Endothelial cell of umbilical vein (primary cell): ENCODE measurements at regions not wholly inside any gene's neighbourhood (a gene's known extent, or its start where the extent isn't known, plus 50 kb on each side); places are given as distances from the start of the nearest gene placed in this dataset.
"Not testable (repeated sequence)": the region's sequence is repeated elsewhere in the genome, so short reads cannot be mapped to it uniquely, and the experiment has no call there.

Experiments used
- BruUV-seq: library from RNA; stranded (reverse); fragments of 400-500 nt; replicated peaks from 2 replicates; lab custom pipeline; 2021; lab: Mats Ljungman, UMichigan
- CTCF ChIA-PET: fragments of 300-600, 350-600 bp; sonication (Branson Sonifier 250); formaldehyde crosslinking; loops from one replicate; lab custom pipeline; 2021; ENCODE audit warnings: antibody characterized with exemption, inconsistent platforms; lab: Charles Lee
- POLR2A ChIA-PET: fragments of 300-600, 350-600 bp; sonication (Branson Sonifier 250); formaldehyde crosslinking; loops from one replicate; lab custom pipeline; 2021; ENCODE audit warnings: antibody characterized with exemption, inconsistent platforms; lab: Charles Lee
- DNase-seq: peaks from one replicate; pipeline ENCODE4 v3.0.0-alpha.2; 2011; ENCODE audit warnings: low read depth, low spot score
- FAIRE-seq: peaks from 2 replicates; lab custom pipeline; 2011; peaks lifted over from hg19 to GRCh38; lab: Jason Lieb, UNC
- H2AFZ ChIP-seq: 2 replicates; pipeline ENCODE4 v1.6.0; 2012; ENCODE audit warnings: low read depth, low read length, control low read depth, inconsistent platforms
- H3K27ac ChIP-seq: 2 replicates; pipeline ENCODE4 v1.5.1; 2011; ENCODE audit warnings: low read depth, mild to moderate bottlenecking, control low read depth, low read length, moderate library complexity; ENCODE audit not compliant: insufficient read depth
- H3K27me3 ChIP-seq, 2 experiments: 2 replicates each; pipeline versions ENCODE4 v1.6.0 to v1.6.1; 2011; ENCODE audit warnings: low read length in 2 of 2, mixed read lengths in 1 of 2; ENCODE audit not compliant: control insufficient read depth in 2 of 2, insufficient read depth in 2 of 2
- H3K36me3 ChIP-seq, 2 experiments: 2 replicates in 1 of 2; 3 replicates in 1 of 2; pipeline ENCODE4 v1.5.1; 2011; ENCODE audit warnings: low read length in 2 of 2, mild to moderate bottlenecking in 1 of 2, moderate library complexity in 1 of 2; ENCODE audit not compliant: control insufficient read depth in 2 of 2, insufficient read depth in 2 of 2; ENCODE audit errors: extremely low read depth in 1 of 2
- H3K4me1 ChIP-seq: 3 replicates; pipeline ENCODE4 v1.5.1; 2011; ENCODE audit warnings: mild to moderate bottlenecking, low read length; ENCODE audit not compliant: control insufficient read depth, insufficient read depth; ENCODE audit errors: extremely low read depth
- H3K4me2 ChIP-seq: 2 replicates; pipeline ENCODE4 v1.6.1; 2011; ENCODE audit warnings: low read length, control low read depth, mixed read lengths; ENCODE audit not compliant: insufficient read depth
- H3K4me3 ChIP-seq, 3 experiments: fragments of 200-600 bp in 1 of 3; sonication (generic), shearing (Covaris generic) in 1 of 3; replicated peaks in 1 of 3; 2 replicates each; pipeline ENCODE4 v1.5.1; 2011 to 2016; ENCODE audit warnings: control low read depth in 3 of 3, low read length in 3 of 3, mild to moderate bottlenecking in 2 of 3, inconsistent platforms in 1 of 3, low read depth in 1 of 3, moderate library complexity in 1 of 3; ENCODE audit not compliant: insufficient read depth in 1 of 3
- H3K79me2 ChIP-seq: 2 replicates; pipeline ENCODE4 v1.6.0; 2012; ENCODE audit warnings: low read length, inconsistent platforms; ENCODE audit not compliant: control insufficient read depth, insufficient read depth
- H3K9ac ChIP-seq: replicated peaks from 2 replicates; pipeline ENCODE3; 2011; ENCODE audit warnings: low read length, control low read depth; ENCODE audit not compliant: insufficient read depth; ENCODE audit errors: extremely low read depth
- H3K9me1 ChIP-seq: replicated peaks from 3 replicates; pipeline ENCODE4 v1.6.0; 2011; ENCODE audit warnings: mild to moderate bottlenecking, low read length; ENCODE audit not compliant: control insufficient read depth, insufficient read depth; ENCODE audit errors: extremely low read depth
- H3K9me3 ChIP-seq: replicated peaks from 2 replicates; pipeline ENCODE4 v1.5.1; 2012; ENCODE audit warnings: low read length, inconsistent platforms; ENCODE audit not compliant: control insufficient read depth, insufficient read depth
- H4K20me1 ChIP-seq: replicated peaks from 2 replicates; pipeline ENCODE3; 2011; ENCODE audit warnings: mild to moderate bottlenecking, low read length; ENCODE audit not compliant: control insufficient read depth, insufficient read depth; ENCODE audit errors: extremely low read depth
- EZH2 ChIP-seq: IDR thresholded peaks from 2 replicates; pipeline ENCODE4 v1.6.1; 2012; ENCODE audit warnings: borderline replicate concordance, low read depth, mild to moderate bottlenecking, moderate library complexity, low read length, inconsistent platforms; ENCODE audit not compliant: severe bottlenecking
- FOS ChIP-seq: IDR thresholded peaks from 2 replicates; pipeline ENCODE4 v1.6.1; 2011; ENCODE audit warnings: mild to moderate bottlenecking, low read length, moderate library complexity, borderline replicate concordance; ENCODE audit not compliant: insufficient read depth
- GATA2 ChIP-seq: IDR thresholded peaks from 2 replicates; pipeline ENCODE4 v1.7.0; 2011; ENCODE audit warnings: low read depth, mild to moderate bottlenecking, moderate library complexity, mixed read lengths, low read length; ENCODE audit not compliant: insufficient read length, insufficient read depth
- JUN ChIP-seq: IDR thresholded peaks from 2 replicates; pipeline ENCODE4 v1.6.1; 2011; ENCODE audit warnings: borderline replicate concordance, low read depth; ENCODE audit not compliant: insufficient read length, insufficient read depth
- POLR2A ChIP-seq: IDR thresholded peaks from 2 replicates; pipeline ENCODE4 v1.6.1; 2012; ENCODE audit warnings: low read depth, mild to moderate bottlenecking, control low read depth, low read length
- dilution Hi-C: fragments of 300-500 bp; cut with MboI; formaldehyde crosslinking; loops from one replicate; pipeline ENCODE4 v1.15.0; 2019; ENCODE audit warnings: low sequenced_read_pairs; ENCODE audit not compliant: extremely low pct_ligation_motif_present
- intact Hi-C: fragments of 100-400 bp; cut with micrococcal nuclease; formaldehyde crosslinking; loops from one replicate; pipeline ENCODE4 v1.10.0; 2022
- TF ChIP-seq, protein P1 (sequence below): IDR thresholded peaks from 2 replicates; pipeline ENCODE4 v1.6.1; 2011; ENCODE audit not compliant: insufficient read depth, insufficient read length

DNA sequence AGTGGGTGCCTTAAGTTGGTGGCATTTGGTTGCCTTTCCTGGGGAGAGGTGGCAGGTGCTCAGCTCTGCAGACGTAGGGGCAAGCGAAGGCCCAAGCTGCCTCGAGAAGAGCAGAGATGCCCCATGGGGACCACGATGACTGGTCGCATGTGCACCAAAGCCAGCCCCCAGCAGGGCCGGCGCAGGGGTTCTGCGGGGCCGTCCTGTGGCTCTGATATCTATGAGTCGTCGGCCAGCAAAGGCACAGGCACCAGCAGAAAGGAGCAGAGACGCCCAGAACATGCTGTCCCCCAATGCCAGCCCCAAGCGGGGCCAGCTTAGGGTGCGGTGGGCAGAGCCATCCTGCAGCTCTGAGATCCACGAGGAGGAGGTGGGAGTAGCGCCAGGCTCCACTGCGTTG is 1408.6 kb downstream of the FOXD4L5 start:
- BruUV-seq, CTCF ChIA-PET, intact Hi-C loops: not testable (repeated sequence)

DNA sequence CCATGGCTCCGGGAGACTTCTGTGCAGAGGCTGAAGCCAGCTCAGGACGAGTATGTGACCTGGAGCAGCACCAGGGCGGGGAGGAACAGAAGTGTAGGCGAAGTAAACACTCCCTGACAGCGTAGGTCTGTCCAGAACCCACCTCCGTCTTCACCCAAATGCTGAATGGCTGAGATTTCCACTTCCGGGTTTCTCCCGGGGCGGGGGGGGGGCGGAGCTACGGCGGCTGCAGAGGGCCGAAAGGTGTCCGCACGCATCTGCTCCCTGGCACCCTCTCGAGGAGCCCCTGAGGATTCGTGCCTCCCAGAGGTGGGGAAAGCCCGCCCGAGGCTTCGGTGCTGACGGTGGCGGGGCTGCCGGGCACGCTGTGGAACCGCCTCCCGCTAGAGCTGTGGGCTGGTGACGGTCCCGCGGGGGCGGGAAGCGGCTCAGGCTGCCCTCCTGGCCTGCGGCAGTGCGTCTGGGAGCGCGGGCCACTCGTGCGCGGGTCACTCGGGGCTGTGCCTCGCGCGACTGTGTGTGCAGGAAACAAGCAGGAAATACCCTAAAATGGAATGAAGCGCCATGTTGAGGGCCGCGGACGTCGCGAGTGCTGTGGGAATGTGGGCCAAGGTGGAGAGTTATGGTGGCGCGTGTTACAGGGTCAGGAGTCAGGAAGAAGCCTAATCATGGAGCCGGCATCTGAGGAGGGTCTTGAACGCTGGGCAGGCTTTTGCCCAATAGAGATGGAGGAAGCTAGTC is 1425.4 kb downstream of the FOXD4L5 start:
- no peaks in the 10 kb centered on the region for H4K20me1 ChIP-seq
- BruUV-seq: no TSS peak

More for the DNA sequence above, 1408.6 kb downstream of the FOXD4L5 start:
- POLR2A ChIA-PET, H3K4me1 ChIP-seq, DNase-seq, FAIRE-seq, H3K9me3 ChIP-seq, H4K20me1 ChIP-seq, H3K9me1 ChIP-seq, H3K4me3 ChIP-seq, H3K27me3 ChIP-seq, H3K27ac ChIP-seq, dilution Hi-C loops, H3K9ac ChIP-seq, H3K79me2 ChIP-seq, H2AFZ ChIP-seq, H3K36me3 ChIP-seq, H3K4me2 ChIP-seq: not testable (repeated sequence)

DNA sequence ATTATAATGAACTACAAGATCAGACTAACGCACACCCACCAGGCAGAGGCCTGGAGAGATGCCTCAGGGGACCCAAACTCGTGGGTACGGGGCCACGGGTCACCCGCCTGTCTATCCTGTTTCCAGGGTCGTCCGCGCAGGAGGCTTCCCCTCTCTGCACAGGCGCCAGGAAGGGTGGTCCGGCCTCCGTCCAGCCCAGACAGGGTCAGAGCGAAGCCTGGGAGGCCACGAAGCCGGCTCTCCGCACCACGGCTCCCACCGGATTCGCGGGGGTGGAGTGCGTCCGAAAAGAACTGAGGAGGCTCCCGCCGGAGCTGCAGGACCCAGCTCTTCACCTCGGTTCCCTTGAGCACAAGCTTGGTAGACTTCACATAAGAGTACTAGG is 1425.9 kb downstream of the FOXD4L5 start:
- H3K4me1 ChIP-seq, H3K9ac ChIP-seq, CTCF ChIA-PET, H3K4me3 ChIP-seq, H3K9me3 ChIP-seq, POLR2A ChIA-PET, H3K4me2 ChIP-seq, H3K9me1 ChIP-seq, DNase-seq, dilution Hi-C loops, BruUV-seq, FAIRE-seq, H3K79me2 ChIP-seq, H3K27ac ChIP-seq, H2AFZ ChIP-seq, H4K20me1 ChIP-seq, H3K27me3 ChIP-seq, H3K36me3 ChIP-seq, intact Hi-C loops: not testable (repeated sequence)

More for the DNA sequence above, 1425.4 kb downstream of the FOXD4L5 start:
- POLR2A ChIA-PET: no interaction called here
- Histone ChIP-seq H3K9ac (no peak overlapping the region), H3K27ac (no peak overlapping the region), H2AFZ (no peak overlapping the region), H3K4me1 (no peaks in the 10 kb centered on the region), H3K36me3 (no peaks in the 10 kb centered on the region), H3K9me3 (no peaks in the 10 kb centered on the region), H3K27me3 (no peaks in the 10 kb centered on the region), H3K9me1 (no peaks in the 10 kb centered on the region), H3K4me2 (no peak overlapping the region), H3K79me2 (no peaks in the 10 kb centered on the region), H3K4me3 (no peak overlapping the region)
- DNase-seq (no peak), FAIRE-seq (no peak)
- TF ChIP-seq, protein P1, sequence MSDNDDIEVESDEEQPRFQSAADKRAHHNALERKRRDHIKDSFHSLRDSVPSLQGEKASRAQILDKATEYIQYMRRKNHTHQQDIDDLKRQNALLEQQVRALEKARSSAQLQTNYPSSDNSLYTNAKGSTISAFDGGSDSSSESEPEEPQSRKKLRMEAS: no peak
- TF ChIP-seq POLR2A: no peak
- TF ChIP-seq JUN: no peak
- TF ChIP-seq FOS: no peak
- no peak for TF ChIP-seq EZH2
- TF ChIP-seq GATA2: no peak
- CTCF ChIA-PET: no interaction called here
- intact Hi-C loops: no loop called here
- dilution Hi-C loops: no loop called here
